ENCODE measurements at regions not wholly inside any gene's neighbourhood (a gene's known extent, or its start where the extent isn't known, plus 50 kb on each side); places are given as distances from the start of the nearest gene placed in this dataset.

GRCh38 chr12:105569886-105570285, 239.4 kb downstream of the C12orf75 start:
- CTCF ChIA-PET, result no interaction called here
- BruUV-seq (replicated peaks), result no TSS peak
- no peak overlapping the region for H3K4me3 ChIP-seq (replicated peaks in 1 of 2; ENCODE audit: low read depth in 1 of 2, low read length in 2 of 2)
- no peak overlapping the region for H2AFZ ChIP-seq (ENCODE audit: low read depth, low read length, poor library complexity, severe bottlenecking)
- peaks cover 0 to 3% of the 10 kb centered on the region in 2 experiments; a peak in 1 of 4 replicates for H3K4me1 ChIP-seq (ENCODE audit: control insufficient read depth in 1 of 2, insufficient read depth in 2 of 2, low read length in 2 of 2)
- H4K20me1 ChIP-seq (ENCODE audit: insufficient read depth), result no peaks in the 10 kb centered on the region
- no peaks in the 10 kb centered on the region for H3K9me3 ChIP-seq (ENCODE audit: control insufficient read depth in 1 of 2, insufficient read depth in 1 of 2, low read depth in 1 of 2, low read length in 2 of 2)
- POLR2A ChIA-PET, result no interaction called here
- DNase-seq (ENCODE audit: low read depth, low spot score), result no peak
- no peaks in the 10 kb centered on the region for H3K27me3 ChIP-seq (ENCODE audit: insufficient read depth, low read length)
- H3K27ac ChIP-seq (ENCODE audit: low read depth, low read length), result no peak overlapping the region
- H3K79me2 ChIP-seq (ENCODE audit: insufficient read depth, low read length), result no peaks in the 10 kb centered on the region
- no peak overlapping the region for H3K9ac ChIP-seq (ENCODE audit: low read length)
- no peak overlapping the region for H3K4me2 ChIP-seq (ENCODE audit: low read length)
- ATAC-seq, result no peak
- no peaks in the 10 kb centered on the region for H3K9me2 ChIP-seq (ENCODE audit: insufficient read depth)
- intact Hi-C loops (cut with micrococcal nuclease), result loop anchor here (10.0 kb wide), 1 partner anchor 565 kb away; the partner anchor contains the start of gene NUAK1
- H3K36me3 ChIP-seq (ENCODE audit: control insufficient read depth in 1 of 2, insufficient read depth in 2 of 2, low read length in 2 of 2), result no peaks in the 10 kb centered on the region
- TF ChIP-seq CBX3 (IDR thresholded peaks at IDR 0.05; ENCODE audit: low read depth), result no peak
- no peak for TF ChIP-seq EGR1 (IDR thresholded peaks at IDR 0.05; ENCODE audit: low read depth)
- no peak for TF ChIP-seq POLR2AphosphoS5 (IDR thresholded peaks at IDR 0.05; ENCODE audit: low read depth, low read length)
- TF ChIP-seq SRF (IDR thresholded peaks at IDR 0.05; ENCODE audit: low read depth), result no peak
- no peak for TF ChIP-seq REST (IDR thresholded peaks at IDR 0.05; ENCODE audit: low read depth)
- TF ChIP-seq JUND (IDR thresholded peaks at IDR 0.05), result no peak
- no peak for TF ChIP-seq SP1 (IDR thresholded peaks at IDR 0.05; ENCODE audit: low read depth)
- RAD21 ChIA-PET (ENCODE audit: low non-redundant PET in 1 of 2, low total read pairs in 2 of 2, uncharacterized antibody in 2 of 2, unreplicated experiment in 2 of 2), result no interaction called here

DNA sequence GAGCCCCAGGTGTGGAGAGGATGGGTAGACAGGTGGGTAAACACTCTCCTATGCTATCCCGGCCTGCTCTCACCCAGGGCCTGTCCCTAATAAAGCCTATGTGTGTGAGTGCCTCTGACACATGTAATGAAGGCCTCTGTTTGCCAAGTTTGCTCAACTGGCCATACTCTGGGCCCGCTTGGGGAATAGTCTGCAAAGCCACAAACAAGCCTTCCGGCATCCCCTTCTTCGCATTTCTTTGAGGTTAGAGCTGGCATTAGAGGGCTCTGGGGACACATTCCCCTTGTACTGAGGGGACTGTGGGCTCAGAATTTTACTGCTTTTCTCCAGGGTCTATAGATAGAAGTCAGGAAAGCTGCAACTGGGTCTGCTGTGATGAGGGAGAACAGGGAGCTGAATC, 240.5 kb downstream of the C12orf75 start:
- ATAC-seq, result no peak
- H3K9me3 ChIP-seq (ENCODE audit: control insufficient read depth in 1 of 2, insufficient read depth in 1 of 2, low read depth in 1 of 2, low read length in 2 of 2), result no peaks in the 10 kb centered on the region
- POLR2A ChIA-PET, result no interaction called here

More for the DNA sequence above, 240.5 kb downstream of the C12orf75 start:
- ChIA-PET CTCF (no interaction called here), RAD21 (ENCODE audit: low non-redundant PET in 1 of 2, low total read pairs in 2 of 2, uncharacterized antibody in 2 of 2, unreplicated experiment in 2 of 2) (no interaction called here)
- H4K20me1 ChIP-seq (ENCODE audit: insufficient read depth), result no peaks in the 10 kb centered on the region
- no peaks in the 10 kb centered on the region for H3K9me2 ChIP-seq (ENCODE audit: insufficient read depth)
- no peak overlapping the region for H2AFZ ChIP-seq (ENCODE audit: low read depth, low read length, poor library complexity, severe bottlenecking)
- no peak overlapping the region for H3K9ac ChIP-seq (ENCODE audit: low read length)
- intact Hi-C loops (cut with micrococcal nuclease), result no loop called here
- H3K4me2 ChIP-seq (ENCODE audit: low read length), result no peak overlapping the region
- no peaks in the 10 kb centered on the region for H3K79me2 ChIP-seq (ENCODE audit: insufficient read depth, low read length)
- TF ChIP-seq SIN3A (IDR thresholded peaks at IDR 0.05; ENCODE audit: low read depth) (no peak), TCF7L2 (IDR thresholded peaks at IDR 0.05; ENCODE audit: borderline replicate concordance, extremely low read depth, insufficient read depth, insufficient read length) (no peak), ELF1 (IDR thresholded peaks at IDR 0.05; ENCODE audit: borderline replicate concordance, low read depth) (no peak), POLR2AphosphoS5 (IDR thresholded peaks at IDR 0.05; ENCODE audit: low read depth, low read length) (no peak), REST (IDR thresholded peaks at IDR 0.05; ENCODE audit: low read depth) (no peak), POLR2A (IDR thresholded peaks at IDR 0.05; ENCODE audit: borderline replicate concordance, extremely low read depth, insufficient read depth, insufficient read length) (no peak), EZH2phosphoT487 (IDR thresholded peaks at IDR 0.05; ENCODE audit: borderline replicate concordance) (no peak), MAX (IDR thresholded peaks at IDR 0.05) (no peak), EZH2 (IDR thresholded peaks at IDR 0.05) (no peak)
- H3K4me3 ChIP-seq (replicated peaks in 1 of 2; ENCODE audit: low read depth in 1 of 2, low read length in 2 of 2), result no peak overlapping the region
- H3K4me1 ChIP-seq (ENCODE audit: control insufficient read depth in 1 of 2, insufficient read depth in 2 of 2, low read length in 2 of 2), result peaks cover 0 to 3% of the 10 kb centered on the region in 2 experiments; a peak in 1 of 4 replicates
- BruUV-seq (replicated peaks), result no TSS peak
- H3K27me3 ChIP-seq (ENCODE audit: insufficient read depth, low read length), result no peaks in the 10 kb centered on the region
- no peak overlapping the region for H3K27ac ChIP-seq (ENCODE audit: low read depth, low read length)
- no peak for DNase-seq (ENCODE audit: low read depth, low spot score)
- H3K36me3 ChIP-seq (ENCODE audit: control insufficient read depth in 1 of 2, insufficient read depth in 2 of 2, low read length in 2 of 2), result no peaks in the 10 kb centered on the region
